ENCODE measurements at regions not wholly inside any gene's neighbourhood (a gene's known extent, or its start where the extent isn't known, plus 50 kb on each side); places are given as distances from the start of the nearest gene placed in this dataset.

DNA sequence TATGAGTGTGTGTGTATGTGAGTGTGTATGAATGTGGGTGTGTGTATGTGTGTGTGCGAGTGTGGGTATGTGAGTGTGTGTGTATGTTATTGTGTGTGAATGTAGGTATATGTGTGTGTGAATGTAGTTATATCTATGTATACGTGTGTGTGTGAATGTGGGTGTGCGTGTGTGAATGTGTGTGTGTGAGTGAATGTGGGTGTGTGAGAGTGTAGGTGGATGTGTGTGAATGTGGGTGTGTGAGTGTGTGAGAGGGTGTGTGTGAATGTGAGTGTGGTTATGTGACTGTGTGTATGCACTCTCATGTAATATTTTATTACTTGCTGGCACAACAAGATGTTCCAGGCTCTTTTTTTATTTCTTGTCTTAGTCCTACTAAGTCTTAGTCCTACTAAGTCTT lies 513.4 kb upstream of the B3GAT1 start:
- TF ChIP-seq, protein P1, sequence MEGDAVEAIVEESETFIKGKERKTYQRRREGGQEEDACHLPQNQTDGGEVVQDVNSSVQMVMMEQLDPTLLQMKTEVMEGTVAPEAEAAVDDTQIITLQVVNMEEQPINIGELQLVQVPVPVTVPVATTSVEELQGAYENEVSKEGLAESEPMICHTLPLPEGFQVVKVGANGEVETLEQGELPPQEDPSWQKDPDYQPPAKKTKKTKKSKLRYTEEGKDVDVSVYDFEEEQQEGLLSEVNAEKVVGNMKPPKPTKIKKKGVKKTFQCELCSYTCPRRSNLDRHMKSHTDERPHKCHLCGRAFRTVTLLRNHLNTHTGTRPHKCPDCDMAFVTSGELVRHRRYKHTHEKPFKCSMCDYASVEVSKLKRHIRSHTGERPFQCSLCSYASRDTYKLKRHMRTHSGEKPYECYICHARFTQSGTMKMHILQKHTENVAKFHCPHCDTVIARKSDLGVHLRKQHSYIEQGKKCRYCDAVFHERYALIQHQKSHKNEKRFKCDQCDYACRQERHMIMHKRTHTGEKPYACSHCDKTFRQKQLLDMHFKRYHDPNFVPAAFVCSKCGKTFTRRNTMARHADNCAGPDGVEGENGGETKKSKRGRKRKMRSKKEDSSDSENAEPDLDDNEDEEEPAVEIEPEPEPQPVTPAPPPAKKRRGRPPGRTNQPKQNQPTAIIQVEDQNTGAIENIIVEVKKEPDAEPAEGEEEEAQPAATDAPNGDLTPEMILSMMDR (IDR thresholded peaks at IDR 0.05): no peak
- no peak for TF ChIP-seq POLR2AphosphoS5 (IDR thresholded peaks at IDR 0.05)
